ENCODE measurements at regions not wholly inside any gene's neighbourhood (a gene's known extent, or its start where the extent isn't known, plus 50 kb on each side); places are given as distances from the start of the nearest gene placed in this dataset.
A peak's percentile ranks its signal among the peaks of the same experiment; 100 is the strongest.
"Not testable (repeated sequence)": the region's sequence is repeated elsewhere in the genome, so short reads cannot be mapped to it uniquely, and the experiment has no call there.

DNA sequence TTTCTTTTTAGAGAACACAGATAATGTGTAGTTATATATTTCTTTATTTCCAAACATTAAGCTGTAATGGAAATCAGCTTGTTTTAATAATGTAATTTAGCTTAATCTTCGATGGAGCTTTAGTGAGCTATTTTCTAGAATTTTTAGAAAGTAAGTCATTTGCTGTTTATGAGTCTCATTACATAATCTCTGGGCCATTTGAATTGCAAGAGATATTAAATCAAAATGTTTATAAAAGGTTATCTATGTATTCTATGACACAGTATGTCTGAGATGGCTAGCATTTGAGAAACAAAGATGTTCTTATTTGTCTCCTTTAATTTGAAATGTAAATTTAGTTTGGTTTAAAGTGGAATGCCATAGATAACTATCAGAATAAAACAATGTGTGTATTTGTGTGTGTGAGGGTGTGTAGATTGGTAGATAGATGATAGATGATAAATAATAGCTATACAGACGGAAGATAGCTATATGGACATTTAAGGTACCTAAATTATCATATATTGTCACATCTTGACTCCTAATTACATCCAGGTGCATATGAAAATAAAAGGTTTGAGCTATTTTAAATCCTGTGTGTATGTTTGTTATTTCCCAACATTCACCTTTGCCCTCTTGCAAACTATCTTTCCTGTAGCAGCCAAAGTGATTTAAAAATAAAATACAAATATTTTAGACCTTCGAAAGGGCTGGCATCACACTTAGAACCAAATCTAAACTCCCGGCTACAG lies 478.0 kb upstream of the KLF6 start:
- DNase-seq (ENCODE audit: low read depth), result no peak

DNA sequence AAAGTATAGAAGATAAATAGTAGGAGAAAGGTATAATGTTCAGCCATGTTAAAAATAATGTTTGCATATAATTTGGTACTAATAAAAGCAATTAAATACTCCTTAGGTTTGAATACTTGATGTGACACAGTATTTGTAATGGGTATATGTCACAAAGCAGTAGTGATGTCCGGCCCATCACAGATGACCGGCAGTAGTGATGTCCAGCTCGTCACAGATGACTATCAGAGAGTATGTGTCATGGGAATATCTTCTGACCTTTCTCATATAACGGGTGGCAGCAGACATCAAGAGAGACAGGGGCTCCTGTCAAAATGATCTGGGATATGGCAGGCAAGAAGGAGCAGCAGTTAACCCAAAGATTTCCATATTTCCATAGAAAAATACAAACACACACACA lies 477.4 kb upstream of the KLF6 start:
- DNase-seq (ENCODE audit: low read depth), result no peak

DNA sequence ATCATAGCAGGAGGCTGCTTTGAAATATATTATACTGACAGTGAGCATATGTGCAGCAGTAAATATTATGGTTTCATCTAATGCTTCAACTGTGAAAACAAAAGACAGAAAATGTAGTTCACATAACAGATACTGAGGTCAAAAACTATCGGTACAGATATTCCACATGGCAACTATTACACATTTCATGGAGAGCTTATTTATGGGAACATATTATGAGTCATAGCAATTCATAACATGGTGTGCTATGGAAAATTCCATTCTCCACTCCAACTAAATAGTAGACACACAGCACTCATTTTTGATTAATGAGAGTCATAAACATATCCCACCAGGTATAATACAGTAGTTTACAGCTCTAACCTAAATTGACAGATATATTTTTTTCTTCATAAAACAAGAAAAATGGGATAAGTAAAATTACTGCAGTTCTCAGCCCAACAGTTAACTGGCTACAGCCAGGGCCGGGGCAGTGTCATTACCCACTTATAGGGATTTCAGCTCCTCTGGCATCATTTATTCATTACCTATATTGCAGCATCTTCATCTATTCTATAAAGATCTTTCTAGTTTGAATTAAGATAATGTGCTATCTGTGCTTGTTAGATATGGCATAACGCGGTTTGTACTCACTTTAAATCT lies 475.6 kb upstream of the KLF6 start:
- DNase-seq (ENCODE audit: low read depth), result no peak

DNA sequence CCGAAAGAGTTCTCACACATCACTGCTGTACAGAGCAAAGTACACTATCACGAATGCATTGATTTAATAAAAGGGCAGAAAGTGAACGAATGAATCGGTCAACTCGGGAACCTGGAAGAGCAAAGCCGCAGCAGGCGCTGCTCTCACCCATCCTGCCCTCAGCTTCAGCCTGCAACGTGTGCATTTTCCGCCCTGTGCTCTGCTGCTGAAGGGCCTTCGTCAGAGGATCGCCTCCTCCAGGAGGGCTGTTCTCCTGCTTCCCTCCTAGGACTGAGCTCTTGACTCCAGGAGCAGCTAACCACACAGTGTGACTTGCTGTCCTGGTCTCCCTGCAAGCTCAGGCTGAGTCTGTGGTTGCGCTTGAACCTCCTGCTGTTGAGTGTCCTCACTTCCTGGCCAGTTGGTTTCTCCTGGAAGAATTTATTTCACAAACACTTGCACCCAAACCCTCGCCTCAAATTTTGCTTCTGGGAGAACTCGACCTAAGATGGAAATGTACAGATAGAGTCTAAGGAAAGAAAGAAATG lies 473.0 kb upstream of the KLF6 start:
- no peak for DNase-seq (ENCODE audit: low read depth)

DNA sequence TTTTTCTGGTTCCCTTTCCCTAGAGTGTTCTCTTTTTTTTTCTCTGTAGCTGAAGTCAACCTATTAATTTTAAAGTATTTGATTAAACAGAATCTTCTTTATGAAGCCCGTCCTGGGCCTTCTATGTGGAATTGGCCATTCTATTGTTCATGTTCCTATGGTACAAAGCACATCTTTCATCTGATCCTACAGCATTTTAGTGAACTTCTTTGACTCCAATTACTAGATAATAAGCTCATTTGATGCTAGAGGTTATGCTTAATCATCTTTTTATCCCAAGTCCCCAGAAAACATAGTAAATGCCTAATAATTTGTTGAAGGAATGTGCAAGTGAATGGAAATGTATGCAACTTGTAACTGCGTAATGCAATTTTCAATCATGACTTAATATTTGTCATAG lies 472.0 kb upstream of the KLF6 start:
- no peak for DNase-seq (ENCODE audit: low read depth)

DNA sequence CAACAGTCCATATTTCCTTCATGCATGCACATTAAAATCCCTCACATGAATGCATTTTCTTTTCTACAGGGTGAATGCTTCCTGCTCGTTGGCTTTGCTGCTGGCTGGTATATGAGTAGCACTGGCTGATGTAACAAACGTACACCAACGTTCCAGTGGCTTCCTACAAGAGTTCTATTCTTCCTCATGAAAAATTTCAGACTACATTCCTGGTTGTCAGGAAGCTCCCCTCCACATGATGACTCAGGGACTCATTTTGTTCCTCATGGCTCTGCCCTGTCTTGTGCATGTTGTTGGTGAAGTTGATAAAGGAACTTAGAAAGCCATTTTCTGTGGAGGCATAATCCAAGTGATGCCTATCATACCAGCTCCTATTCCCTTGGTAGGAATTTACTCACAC lies 470.7 kb upstream of the KLF6 start:
- no peak for DNase-seq (ENCODE audit: low read depth)

DNA sequence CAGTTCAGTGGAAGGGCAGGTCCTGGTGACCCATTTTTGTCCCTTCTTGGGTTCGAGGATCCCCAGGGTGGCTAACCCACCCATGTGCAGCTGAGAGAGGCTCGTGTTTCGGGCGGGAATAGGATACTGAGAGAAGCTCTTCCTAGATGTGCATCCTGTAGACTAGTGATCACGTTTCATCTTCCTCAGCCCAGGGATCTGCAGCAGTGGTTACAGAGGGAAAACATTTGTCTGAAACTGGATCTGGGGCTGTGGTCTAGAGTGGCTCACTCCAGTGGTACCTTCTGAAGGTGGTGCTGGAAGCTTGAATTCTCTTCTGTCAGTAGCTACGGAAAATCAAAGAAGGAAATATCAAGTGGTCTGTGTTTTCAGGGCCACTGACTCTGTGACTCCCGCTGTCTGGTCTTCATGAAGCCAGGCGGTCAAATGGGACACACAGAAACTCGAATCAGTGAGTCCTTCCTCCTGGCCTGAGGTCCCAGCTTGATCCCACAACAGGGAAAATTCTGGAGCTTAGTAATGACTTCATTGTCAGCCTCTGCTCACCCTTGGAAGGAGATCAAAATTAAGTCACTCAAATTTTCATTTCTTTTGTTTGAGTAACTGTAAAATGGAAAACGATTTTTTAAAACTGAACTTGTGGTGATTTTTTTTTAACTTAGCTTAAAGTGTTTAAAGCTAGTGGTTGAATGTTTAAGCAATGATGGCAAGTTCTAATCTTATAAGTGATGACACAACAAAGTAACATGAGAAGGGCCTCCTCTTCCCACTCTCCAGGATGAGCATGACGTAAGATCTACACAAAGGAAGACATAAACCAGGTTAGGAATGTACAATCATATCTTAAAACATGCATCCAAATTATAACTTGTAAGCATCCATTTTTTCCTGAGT lies 469.3 kb upstream of the KLF6 start:
- no peak for DNase-seq (ENCODE audit: low read depth)

DNA sequence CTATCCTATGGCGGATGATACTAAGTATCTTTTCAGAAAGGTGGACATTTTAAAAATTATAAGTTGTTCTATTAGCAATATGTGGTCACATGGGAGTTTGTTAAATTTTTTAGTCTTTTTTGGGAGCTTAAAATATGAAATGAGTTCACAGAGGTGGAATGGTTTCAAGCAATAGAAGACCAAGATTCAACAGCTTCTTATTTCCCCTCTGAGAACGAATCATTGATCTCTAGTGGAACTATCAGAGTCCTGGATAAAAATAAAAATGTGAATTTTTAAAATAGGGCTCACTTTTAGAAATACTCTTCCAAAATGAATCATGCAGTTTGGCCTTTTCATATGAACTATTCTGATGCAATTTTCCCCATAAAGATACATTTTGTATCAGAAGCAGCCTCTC lies 467.7 kb upstream of the KLF6 start:
- DNase-seq (ENCODE audit: low read depth), result no peak

DNA sequence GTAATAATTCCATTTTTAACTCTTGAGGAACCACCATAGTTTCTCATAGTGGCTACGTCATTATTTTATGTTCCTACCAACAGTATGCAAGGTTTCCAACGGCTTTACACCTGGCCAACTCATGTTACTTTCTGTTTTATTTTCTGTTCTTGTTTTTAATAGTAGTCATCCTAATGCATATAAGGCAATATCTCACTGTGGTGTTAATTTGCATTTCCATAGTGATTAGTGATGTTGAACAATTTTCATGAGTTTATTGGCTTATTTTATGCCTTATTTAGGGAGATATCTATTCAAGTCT lies 465.5 kb upstream of the KLF6 start:
- DNase-seq (ENCODE audit: low read depth), result no peak

DNA sequence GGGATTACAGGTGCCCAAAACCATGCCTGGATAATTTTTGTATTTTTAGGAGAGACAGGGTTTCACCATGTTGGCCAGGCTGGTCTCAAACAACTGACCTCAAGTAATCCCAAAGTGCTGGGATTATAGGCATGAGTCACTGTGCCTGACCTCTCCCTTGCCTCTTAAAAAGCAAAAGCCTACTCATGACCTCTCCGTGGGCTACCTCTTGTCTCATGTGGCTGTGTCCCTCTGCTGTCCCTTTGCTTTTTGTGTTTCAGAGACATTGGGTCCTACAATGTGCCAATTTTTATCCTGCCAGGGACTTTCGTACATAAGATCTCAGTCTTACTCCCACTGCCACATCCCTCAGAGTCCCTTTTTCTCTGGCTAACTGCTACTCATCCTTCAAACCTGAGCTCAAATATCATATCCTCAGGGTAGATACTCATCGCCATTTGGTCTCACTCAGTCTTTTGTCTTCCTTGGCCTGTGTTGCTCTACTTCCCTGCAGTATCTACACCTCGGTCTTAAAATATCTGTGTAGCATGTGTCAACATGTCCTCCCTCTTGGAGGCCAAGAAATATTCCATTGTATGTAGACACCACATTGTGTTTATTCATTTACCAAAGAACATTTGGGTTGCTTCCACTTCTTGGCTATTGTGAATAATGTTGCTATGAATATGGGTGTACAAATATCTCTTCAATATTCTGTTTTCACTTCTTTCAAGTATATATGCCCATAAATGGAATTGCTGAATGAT lies 465.0 kb upstream of the KLF6 start:
- DNase-seq (ENCODE audit: low read depth), result no peak

DNA sequence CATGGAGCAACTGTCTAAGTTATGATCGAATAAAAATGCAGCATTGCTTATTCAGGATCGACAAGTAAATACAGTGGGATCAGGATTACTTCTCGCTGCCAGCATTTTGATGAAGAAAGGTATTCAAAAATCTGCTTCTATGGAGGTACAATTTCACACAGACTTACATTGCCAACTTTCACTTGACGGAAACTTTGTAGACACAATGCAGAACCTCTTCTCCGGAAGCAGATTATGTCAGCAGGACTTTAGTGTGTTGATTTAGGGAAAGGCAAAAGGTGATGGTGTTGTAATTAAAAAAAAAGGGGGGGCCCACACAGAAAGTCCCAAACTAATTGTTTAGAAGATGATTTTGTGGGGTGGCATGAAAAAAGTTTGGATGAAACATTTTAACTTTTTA lies 462.4 kb upstream of the KLF6 start:
- DNase-seq (ENCODE audit: low read depth), result no peak

DNA sequence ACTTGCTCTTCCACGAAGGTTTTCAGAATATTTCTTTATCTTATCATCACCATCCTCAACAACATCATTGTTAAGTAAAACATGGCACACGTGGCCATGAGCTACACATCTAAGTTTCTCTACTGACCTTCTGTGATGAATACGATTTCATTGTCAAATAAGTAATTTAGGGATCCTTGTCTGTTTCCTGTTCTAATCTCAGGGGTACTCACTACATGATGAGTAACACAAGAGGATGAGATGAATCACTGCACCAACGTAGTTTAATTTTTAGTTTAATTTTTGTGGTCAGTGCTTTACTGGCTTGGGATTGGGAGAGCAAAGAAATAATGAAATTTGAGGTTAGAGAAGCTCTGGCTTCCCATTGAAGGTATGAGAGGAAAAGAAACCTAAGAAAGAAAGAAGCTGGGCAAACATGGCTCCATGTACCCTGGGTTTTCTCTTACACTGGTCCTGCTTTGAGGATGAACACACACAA lies 461.9 kb upstream of the KLF6 start:
- no peak for DNase-seq (ENCODE audit: low read depth)

DNA sequence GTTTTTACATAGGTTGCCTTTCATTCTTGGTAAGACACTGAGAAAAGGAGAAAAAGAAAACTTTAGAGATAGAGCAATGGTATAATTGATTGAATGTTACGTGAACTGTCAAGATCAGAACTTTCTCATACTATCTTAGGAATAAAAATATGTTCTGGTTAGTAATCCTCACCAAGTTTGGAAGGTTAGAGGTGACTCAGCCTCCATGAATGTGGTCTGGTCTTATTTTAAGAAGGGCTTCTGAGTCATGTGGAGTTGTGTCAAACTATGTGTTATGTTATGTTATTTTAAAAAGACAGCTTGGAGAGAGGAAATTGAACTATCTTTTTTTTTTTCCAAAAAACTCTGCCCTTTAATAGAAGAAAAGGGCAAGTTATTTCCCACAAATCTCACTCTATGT lies 458.6 kb upstream of the KLF6 start:
- DNase-seq (ENCODE audit: low read depth), result no peak

DNA sequence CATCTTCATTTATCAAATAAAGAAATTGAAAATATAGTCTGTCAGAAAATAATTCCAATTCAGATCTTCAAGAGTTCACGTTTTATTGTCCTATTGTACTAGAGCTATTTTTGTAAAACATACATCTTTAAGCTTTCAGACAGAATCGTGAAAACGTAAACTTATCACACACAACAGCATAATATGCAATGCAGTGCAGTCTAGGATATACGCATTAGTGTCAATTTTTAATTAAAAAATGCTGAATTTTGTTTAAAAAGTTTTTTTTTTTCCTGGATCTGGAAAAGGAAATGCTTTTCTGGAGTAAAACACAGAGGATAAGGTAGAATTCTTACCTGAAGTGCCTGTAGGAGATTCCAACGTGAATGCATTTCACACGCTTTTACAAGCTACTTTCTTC lies 458.2 kb upstream of the KLF6 start:
- no peak for DNase-seq (ENCODE audit: low read depth)

DNA sequence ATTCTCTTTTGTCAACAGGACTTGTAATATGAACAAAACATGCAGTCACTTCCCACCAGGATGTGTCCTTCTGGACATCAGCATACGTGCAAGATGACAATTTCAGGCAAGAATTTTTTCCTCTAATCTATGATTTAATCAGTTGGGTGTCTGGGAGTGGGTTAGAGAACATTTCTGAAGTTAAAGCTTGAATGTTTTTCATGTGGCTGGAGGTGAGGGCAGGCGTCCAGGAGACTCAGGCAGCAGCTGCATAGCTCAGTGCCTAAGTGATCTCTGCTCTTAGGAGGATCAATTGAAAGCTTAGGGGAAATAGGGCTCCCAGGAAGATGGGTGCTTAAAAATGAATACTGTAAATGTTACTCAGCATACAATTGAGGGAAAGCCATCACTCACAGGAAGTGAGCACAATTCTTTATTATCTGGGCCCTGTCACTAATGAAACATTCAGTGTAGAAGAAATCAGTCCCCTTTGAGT lies 457.6 kb upstream of the KLF6 start:
- DNase-seq (ENCODE audit: low read depth), result no peak

DNA sequence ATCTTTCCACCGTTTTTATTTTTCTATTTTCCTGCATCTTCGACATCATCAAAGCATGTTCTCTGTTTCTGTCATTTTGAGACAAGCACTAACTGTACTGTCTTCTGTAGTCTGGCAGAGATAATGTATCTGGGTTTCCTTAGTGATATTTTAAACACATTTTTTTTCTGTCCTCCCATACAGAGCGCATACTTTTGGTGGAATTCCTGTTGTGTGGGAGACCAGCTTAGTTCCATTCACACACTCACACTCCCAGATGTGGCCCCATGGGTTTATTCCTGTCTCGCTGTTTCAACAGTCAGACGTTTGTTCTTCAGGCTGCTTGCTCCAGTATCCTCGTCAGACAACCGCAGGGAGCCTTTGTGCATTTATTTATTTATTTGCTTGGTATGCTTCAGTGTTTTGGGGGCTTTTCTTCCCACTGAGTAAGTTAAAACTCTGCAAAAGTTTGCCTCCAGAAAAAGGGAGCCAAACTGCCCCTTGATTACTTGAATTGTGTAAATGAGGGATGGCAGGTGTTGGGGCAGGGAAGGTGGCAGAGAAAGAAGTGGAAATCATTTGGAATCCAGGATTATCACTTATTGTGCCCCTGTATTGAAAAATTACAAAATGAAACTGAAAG lies 456.8 kb upstream of the KLF6 start:
- DNase-seq (ENCODE audit: low read depth), result no peak

DNA sequence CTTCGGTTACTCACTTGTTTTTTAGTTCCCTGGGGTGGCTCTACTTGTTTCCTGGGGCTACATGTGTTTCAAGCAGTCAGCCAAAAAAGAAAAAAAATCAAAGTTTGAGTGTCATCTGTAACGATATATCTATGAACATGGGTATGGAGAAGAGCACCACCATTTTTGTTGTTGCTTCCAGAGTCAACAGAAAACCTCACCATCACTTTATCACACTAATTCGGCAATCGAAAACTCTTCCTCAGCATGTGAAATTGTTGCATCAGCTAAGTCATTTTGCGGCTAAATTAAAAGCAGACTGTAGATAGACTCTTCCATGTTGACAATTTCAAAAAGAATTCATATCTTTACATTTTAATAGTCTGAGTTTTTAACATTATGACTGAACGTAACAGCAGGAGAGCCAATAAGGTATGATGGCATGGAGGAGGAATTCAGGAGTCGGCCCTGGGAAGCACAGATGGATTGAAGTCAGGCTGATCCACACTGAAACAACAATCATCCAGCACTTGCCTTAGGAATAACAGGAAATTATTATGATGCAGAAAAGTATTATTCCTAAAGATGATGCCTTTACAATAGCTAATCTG lies 455.7 kb upstream of the KLF6 start:
- no peak for DNase-seq (ENCODE audit: low read depth)

DNA sequence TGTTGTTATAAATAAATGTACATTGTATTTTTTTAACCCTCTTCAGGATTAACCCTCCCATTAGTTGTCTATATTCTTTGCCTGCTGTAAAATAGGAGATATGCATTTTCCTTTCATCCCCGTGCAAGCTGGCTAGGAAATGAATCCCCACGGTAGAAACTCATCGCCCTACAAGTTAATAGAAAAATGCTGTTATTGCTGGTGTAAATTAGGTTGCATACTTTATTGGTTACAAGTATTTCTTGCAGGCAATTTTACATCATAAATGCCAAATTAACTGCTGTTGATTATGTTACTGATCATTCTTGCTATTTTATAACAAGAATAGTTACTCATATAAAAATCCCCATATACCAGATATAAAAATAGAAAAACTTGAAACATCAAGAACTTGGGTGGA lies 454.2 kb upstream of the KLF6 start:
- no peak for DNase-seq (ENCODE audit: low read depth)

DNA sequence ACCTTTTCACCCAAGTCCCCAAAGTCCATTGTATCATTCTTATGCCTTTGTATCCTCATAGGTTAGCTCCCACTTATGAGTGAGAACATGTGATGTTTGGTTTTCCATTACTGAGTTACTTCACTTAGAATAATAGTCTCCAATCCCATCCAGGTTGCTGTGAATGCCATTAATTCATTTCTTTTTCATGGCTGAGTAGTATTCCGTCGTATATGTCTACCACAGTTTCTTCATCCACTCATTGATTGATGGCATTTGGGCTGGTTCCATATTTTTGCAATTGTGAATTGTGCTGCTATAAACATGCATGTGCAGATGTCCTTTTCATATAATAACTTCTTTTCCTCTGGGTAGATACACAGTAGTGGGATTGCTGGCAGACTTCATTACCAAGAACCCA lies 451.9 kb upstream of the KLF6 start:
- DNase-seq (ENCODE audit: low read depth), result not testable (repeated sequence)

DNA sequence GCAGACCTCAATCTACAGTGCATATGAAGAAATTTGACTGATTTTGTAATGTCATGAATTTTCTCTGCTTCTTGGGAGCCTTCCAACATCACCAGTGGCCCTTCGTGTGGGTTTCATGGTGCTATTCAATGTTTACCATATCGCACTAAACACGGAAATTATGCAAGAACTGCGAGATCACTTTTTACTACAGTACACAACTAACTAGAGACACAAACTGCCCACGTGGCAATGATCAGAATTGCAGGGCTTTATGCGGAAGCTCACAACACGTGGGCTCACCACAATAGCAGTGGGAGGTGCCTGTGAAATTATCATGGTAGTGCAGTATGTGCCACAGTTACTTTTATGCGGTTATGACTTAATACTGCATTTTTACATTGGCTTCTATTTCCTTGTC lies 449.7 kb upstream of the KLF6 start:
- DNase-seq (ENCODE audit: low read depth), result peak; percentile 55

DNA sequence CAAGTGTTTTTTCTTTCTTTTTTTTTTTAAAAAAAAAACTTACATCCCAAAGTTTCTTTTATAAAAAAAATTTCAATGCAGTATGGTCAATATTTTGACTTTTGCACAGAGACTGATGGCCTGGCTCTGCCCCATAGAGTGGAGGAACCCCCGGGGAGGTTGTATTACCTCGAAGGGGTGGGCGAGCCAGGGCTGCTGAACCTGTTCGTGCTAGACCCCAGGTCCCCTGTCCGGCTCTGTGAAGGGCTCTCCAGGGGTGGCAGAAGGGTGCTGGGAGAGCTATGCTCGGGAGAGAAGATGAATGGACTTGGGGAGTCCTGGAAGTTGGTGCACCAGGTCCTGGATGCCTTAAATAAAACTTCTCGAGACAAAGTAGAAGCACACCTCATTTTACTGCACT lies 446.4 kb upstream of the KLF6 start:
- DNase-seq (ENCODE audit: low read depth), result no peak

Data from activated gamma-delta T cell treated with anti-CD3 and anti-CD28 coated beads, Interleukin-2, amount 50 U/mL, for 16 hours (primary cell).